ENCODE measurements at regions not wholly inside any gene's neighbourhood (a gene's known extent, or its start where the extent isn't known, plus 50 kb on each side); places are given as distances from the start of the nearest gene placed in this dataset.
A peak's percentile ranks its signal among the peaks of the same experiment; 100 is the strongest.

DNA sequence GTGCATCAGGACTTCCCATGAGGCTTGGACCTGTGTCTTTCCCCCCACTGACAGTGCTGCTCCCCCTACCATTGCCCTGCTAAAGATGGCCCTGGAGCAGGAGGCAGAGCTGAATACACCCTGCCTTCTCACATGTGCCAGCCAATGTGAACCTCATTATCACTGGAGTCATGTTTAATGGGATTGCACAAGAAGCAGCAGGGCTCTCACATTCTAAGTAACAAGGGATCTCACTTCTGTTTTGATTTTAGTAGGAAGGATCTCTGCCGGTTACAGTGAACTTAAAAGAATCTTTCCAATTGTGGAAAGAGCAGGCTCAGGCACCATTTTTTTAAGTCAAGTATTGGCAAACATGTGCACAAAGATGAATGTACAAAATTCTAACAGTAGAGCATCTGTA lies 322.1 kb upstream of the MEX3C start:
- TF ChIP-seq SMARCA4 (IDR thresholded peaks at IDR 0.05) (no peak), ZBTB43 (CRISPR knock-in tag; IDR thresholded peaks at IDR 0.05) (no peak), U2AF1 (optimal IDR thresholded peaks at IDR 0.05; ENCODE audit: low read depth, low read length) (no peak), ZFPM2 (CRISPR knock-in tag; IDR thresholded peaks at IDR 0.05) (no peak)
- no peak for ATAC-seq
- BruUV-seq (replicated peaks): no TSS peak

DNA sequence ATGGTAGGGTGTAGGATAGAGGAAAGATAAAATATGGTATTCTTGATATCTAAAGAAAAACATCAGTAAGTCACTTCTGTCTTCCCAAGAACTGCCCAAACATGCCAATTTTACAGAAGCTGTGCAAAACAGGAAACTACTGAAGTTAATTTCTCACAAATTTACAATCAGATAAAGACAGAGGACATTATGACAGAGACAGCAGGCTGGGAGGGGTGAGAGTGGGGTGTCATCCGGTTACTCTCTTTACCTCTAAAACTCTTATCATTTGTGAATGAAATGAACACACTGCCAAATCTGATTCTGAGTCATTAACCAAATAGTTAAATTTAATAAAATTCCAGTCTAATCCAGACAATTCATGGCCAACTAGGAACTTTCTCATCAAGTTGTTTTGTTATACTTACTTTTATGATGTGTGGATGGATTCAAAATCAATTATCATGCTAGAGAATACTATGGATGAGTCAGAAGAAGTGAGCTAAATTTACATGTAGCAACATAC lies 323.2 kb upstream of the MEX3C start:
- Histone ChIP-seq H3K9me1 (ENCODE audit: control insufficient read depth, insufficient read depth, low read length) (no peaks in the 10 kb centered on the region), H3K27ac (ENCODE audit: extremely low read depth, low read depth, low read length) (no peak overlapping the region), H3K27me3 (ENCODE audit: control insufficient read depth in 2 of 2, insufficient read depth in 2 of 2, low read length in 2 of 2) (no peaks in the 10 kb centered on the region), H3K4me3 (no peak overlapping the region), H3K4me2 (ENCODE audit: insufficient read depth, low read length) (no peak overlapping the region), H2AFZ (ENCODE audit: low read depth, low read length) (no peak overlapping the region), H3K79me2 (ENCODE audit: control insufficient read depth, insufficient read depth, low read length) (no peaks in the 10 kb centered on the region), H3K36me3 (ENCODE audit: control insufficient read depth, insufficient read depth, low read length) (no peaks in the 10 kb centered on the region), H3K9ac (ENCODE audit: insufficient read depth in 1 of 2, low read depth in 2 of 2, low read length in 2 of 2) (no peak overlapping the region), H4K20me1 (replicated peaks; ENCODE audit: control insufficient read depth, insufficient read depth, low read length) (no peaks in the 10 kb centered on the region), H3K9me3 (replicated peaks; ENCODE audit: control insufficient read depth, insufficient read depth, low read depth, low read length) (no peaks in the 10 kb centered on the region), H3K4me1 (replicated peaks in 1 of 2; ENCODE audit: control insufficient read depth in 2 of 2, insufficient read depth in 2 of 2, low read length in 2 of 2) (no peaks in the 10 kb centered on the region)
- POLR2A ChIA-PET: no interaction called here
- ATAC-seq (no peak), FAIRE-seq (no peak), DNase-seq (ENCODE audit: extremely low read depth in 1 of 4, low spot score in 3 of 4) (no peak)
- CTCF ChIA-PET (ENCODE audit: low intra/inter-chr PET ratio): no interaction called here
- in situ Hi-C loops (cut with MboI) (no loop called here), intact Hi-C loops (cut with micrococcal nuclease) (no loop called here)
- TF ChIP-seq, protein P1, sequence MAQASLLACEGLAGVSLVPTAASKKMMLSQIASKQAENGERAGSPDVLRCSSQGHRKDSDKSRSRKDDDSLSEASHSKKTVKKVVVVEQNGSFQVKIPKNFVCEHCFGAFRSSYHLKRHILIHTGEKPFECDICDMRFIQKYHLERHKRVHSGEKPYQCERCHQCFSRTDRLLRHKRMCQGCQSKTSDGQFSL (CRISPR knock-in tag; IDR thresholded peaks at IDR 0.05): no peak
- TF ChIP-seq, protein P1 (tag; IDR thresholded peaks at IDR 0.05): no peak
- peak; percentile 51; the same call in 1 of the 2 replicates for TF ChIP-seq VEZF1 (CRISPR knock-in tag; IDR thresholded peaks at IDR 0.05)
- TF ChIP-seq FOSL1 (tag; conservative IDR thresholded peaks at IDR 0.05): 0 out of 2 replicates have a peak, but pooled peaks have one; percentile 16
- TF ChIP-seq RFX1 (IDR thresholded peaks at IDR 0.05): no peak
- BruUV-seq (replicated peaks): no TSS peak
- WGBS (ENCODE audit: insufficient coverage, low coverage, missing lambda C conversion rate): 0% methylated on average over 1 of the region's 1 CpG

More for the DNA sequence above, 322.1 kb upstream of the MEX3C start:
- intact Hi-C loops (cut with micrococcal nuclease): no loop called here
- POLR2A ChIA-PET: no interaction called here
- no peak for DNase-seq (ENCODE audit: extremely low read depth in 1 of 4, low spot score in 3 of 4)
- Histone ChIP-seq H2AFZ (ENCODE audit: low read depth, low read length) (no peak overlapping the region), H3K9ac (ENCODE audit: insufficient read depth in 1 of 2, low read depth in 2 of 2, low read length in 2 of 2) (no peak overlapping the region), H3K27ac (ENCODE audit: extremely low read depth, low read depth, low read length) (no peak overlapping the region), H3K4me2 (ENCODE audit: insufficient read depth, low read length) (no peak overlapping the region), H3K9me1 (ENCODE audit: control insufficient read depth, insufficient read depth, low read length) (no peaks in the 10 kb centered on the region), H3K4me3 (no peak overlapping the region), H4K20me1 (replicated peaks; ENCODE audit: control insufficient read depth, insufficient read depth, low read length) (no peaks in the 10 kb centered on the region), H3K36me3 (ENCODE audit: control insufficient read depth, insufficient read depth, low read length) (no peaks in the 10 kb centered on the region), H3K4me1 (replicated peaks in 1 of 2; ENCODE audit: control insufficient read depth in 2 of 2, insufficient read depth in 2 of 2, low read length in 2 of 2) (no peaks in the 10 kb centered on the region), H3K79me2 (ENCODE audit: control insufficient read depth, insufficient read depth, low read length) (no peaks in the 10 kb centered on the region), H3K27me3 (ENCODE audit: control insufficient read depth in 2 of 2, insufficient read depth in 2 of 2, low read length in 2 of 2) (no peaks in the 10 kb centered on the region), H3K9me3 (replicated peaks; ENCODE audit: control insufficient read depth, insufficient read depth, low read depth, low read length) (no peaks in the 10 kb centered on the region)
- CTCF ChIA-PET (ENCODE audit: low intra/inter-chr PET ratio): no interaction called here
- in situ Hi-C loops (cut with MboI): no loop called here
- FAIRE-seq: no peak
- WGBS (ENCODE audit: insufficient coverage, low coverage, missing lambda C conversion rate): 0% methylated on average over 1 of the region's 1 CpG

Data from K562 (cell line).